K562 (cell line): ENCODE measurements at regions not wholly inside any gene's neighbourhood (a gene's known extent, or its start where the extent isn't known, plus 50 kb on each side); places are given as distances from the start of the nearest gene placed in this dataset.

ENCODE experiments used
- EP300 ChIP-seq: IDR thresholded peaks from 2 replicates; pipeline ENCODE4 v1.6.1; 2012; ENCODE audit warnings: low read length, improper control_type of control experiment
- ZNF146 ChIP-seq: IDR thresholded peaks from one replicate; pipeline ENCODE4 v1.6.1; 2018; ENCODE audit warnings: missing compliant biosample characterization; ENCODE audit not compliant: unreplicated experiment
- ZNF197 ChIP-seq: fragments of 200-800 bp; sonication (Bioruptor generic); IDR thresholded peaks from 2 replicates; pipeline ENCODE4 v1.6.1; 2016; ENCODE audit warnings: low read depth, missing genetic modification characterization, missing compliant biosample characterization
- ZNF407 ChIP-seq: fragments of 450-650 bp; IDR thresholded peaks from 2 replicates; pipeline ENCODE4 v1.6.1; 2016; ENCODE audit warnings: low read depth

GRCh38 chr6:98469141-98469540 lies 365.2 kb upstream of the POU3F2 start:
- TF ChIP-seq ZNF407 (no peak), EP300 (no peak), ZNF146 (no peak), ZNF197 (no peak)
